Keratinocyte (primary cell): ENCODE measurements at regions not wholly inside any gene's neighbourhood (a gene's known extent, or its start where the extent isn't known, plus 50 kb on each side); places are given as distances from the start of the nearest gene placed in this dataset.
A peak's percentile ranks its signal among the peaks of the same experiment; 100 is the strongest.

Experiments used
- DNase-seq: peaks from one replicate; pipeline ENCODE4 v3.0.0-alpha.2; 2011; ENCODE audit warnings: low read depth, missing footprints, low spot score
- FAIRE-seq: peaks from 2 replicates; lab custom pipeline; 2011; peaks lifted over from hg19 to GRCh38; lab: Jason Lieb, UNC
- H2AFZ ChIP-seq: 2 replicates; pipeline ENCODE4 v1.6.0; 2012; ENCODE audit warnings: low read length, control low read depth, inconsistent platforms; ENCODE audit not compliant: control insufficient read depth
- H3K27ac ChIP-seq: 2 replicates; pipeline ENCODE4 v1.5.1; 2011; ENCODE audit warnings: low read length; ENCODE audit not compliant: control insufficient read depth, insufficient read depth
- H3K27me3 ChIP-seq: 3 replicates; pipeline ENCODE4 v1.6.0; 2011; ENCODE audit warnings: low read length; ENCODE audit not compliant: control insufficient read depth, insufficient read depth; ENCODE audit errors: extremely low read depth
- H3K36me3 ChIP-seq, 2 experiments: 2 replicates in 1 of 2; 3 replicates in 1 of 2; pipeline ENCODE4 v1.5.1; 2011; ENCODE audit warnings: low read length in 2 of 2, mild to moderate bottlenecking in 1 of 2; ENCODE audit not compliant: control insufficient read depth in 2 of 2, insufficient read depth in 2 of 2; ENCODE audit errors: extremely low read depth in 1 of 2
- H3K4me1 ChIP-seq: 3 replicates; pipeline ENCODE4 v1.5.1; 2011; ENCODE audit warnings: low read length; ENCODE audit not compliant: control insufficient read depth, insufficient read depth; ENCODE audit errors: extremely low read depth
- H3K4me2 ChIP-seq: 3 replicates; pipeline ENCODE4 v1.6.0; 2011; ENCODE audit warnings: low read depth, low read length; ENCODE audit not compliant: control insufficient read depth, insufficient read depth; ENCODE audit errors: extremely low read depth
- H3K4me3 ChIP-seq, 3 experiments: fragments of 200-600 bp in 1 of 3; sonication (generic) in 1 of 3; 2 replicates in 2 of 3; 3 replicates in 1 of 3; pipeline ENCODE4 v1.5.1; 2011 to 2016; ENCODE audit warnings: low read length in 3 of 3, mild to moderate bottlenecking in 3 of 3, control low read depth in 2 of 3, inconsistent platforms in 1 of 3, low read depth in 1 of 3, mixed read lengths in 1 of 3, mixed run types in 1 of 3, moderate library complexity in 1 of 3; ENCODE audit not compliant: control insufficient read depth in 2 of 3, insufficient read depth in 2 of 3; ENCODE audit errors: extremely low read depth in 1 of 3
- H3K79me2 ChIP-seq: 2 replicates; pipeline ENCODE4 v1.6.0; 2012; ENCODE audit warnings: low read length; ENCODE audit not compliant: control insufficient read depth, insufficient read depth
- H3K9ac ChIP-seq: 3 replicates; pipeline ENCODE4 v1.6.0; 2011; ENCODE audit warnings: low read length; ENCODE audit not compliant: control insufficient read depth, insufficient read depth; ENCODE audit errors: extremely low read depth
- H3K9me1 ChIP-seq: 3 replicates; pipeline ENCODE4 v1.6.0; 2011; ENCODE audit warnings: low read length; ENCODE audit not compliant: control insufficient read depth, insufficient read depth; ENCODE audit errors: extremely low read depth
- H3K9me3 ChIP-seq: 2 replicates; pipeline ENCODE4 v1.5.1; 2012; ENCODE audit warnings: low read depth, low read length; ENCODE audit not compliant: control insufficient read depth
- H4K20me1 ChIP-seq: 3 replicates; pipeline ENCODE4 v1.6.0; 2011; ENCODE audit warnings: low read length; ENCODE audit not compliant: control insufficient read depth, insufficient read depth; ENCODE audit errors: extremely low read depth
- CTCF ChIP-seq, 3 experiments: IDR thresholded peaks in 1 of 3; conservative IDR thresholded peaks in 1 of 3; optimal IDR thresholded peaks in 1 of 3; 2 replicates in 2 of 3; 3 replicates in 1 of 3; pipeline versions ENCODE3 to v1.5.1; 2011; ENCODE audit warnings: low read length in 3 of 3, mild to moderate bottlenecking in 3 of 3, moderate library complexity in 2 of 3, control low read depth in 1 of 3, inconsistent platforms in 1 of 3; ENCODE audit not compliant: insufficient read depth in 2 of 3; ENCODE audit errors: extremely low read depth in 1 of 3
- EZH2 ChIP-seq: IDR thresholded peaks from one replicate; pipeline ENCODE4 v1.6.1; 2012; ENCODE audit warnings: inconsistent platforms, mild to moderate bottlenecking, low read length, moderate library complexity
- dilution Hi-C: fragments of 300-500 bp; cut with MboI; formaldehyde crosslinking; loops from one replicate; pipeline ENCODE4 v1.7.0; 2020; ENCODE audit warnings: low sequenced_read_pairs; ENCODE audit not compliant: extremely low pct_ligation_motif_present

DNA sequence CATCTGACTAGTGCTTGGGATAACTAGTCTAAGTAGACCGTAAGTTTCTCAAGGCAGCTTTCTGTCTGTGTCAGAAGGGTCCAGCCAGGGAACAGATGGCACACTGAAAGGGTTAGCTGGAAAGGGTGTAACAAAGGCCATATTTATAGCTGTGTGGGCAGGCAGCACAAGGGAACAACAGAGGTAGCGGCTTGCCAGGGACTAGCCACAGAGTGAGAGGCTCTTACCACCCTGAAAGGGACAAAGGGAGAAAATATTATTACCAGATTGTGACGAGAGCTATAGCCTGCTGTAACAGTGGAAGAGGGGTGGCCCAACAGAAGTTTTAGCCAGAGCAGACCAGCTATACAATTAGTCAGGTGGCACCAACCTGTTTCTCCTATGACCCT, 129.4 kb downstream of the CCDC34 start:
- no peaks in the 10 kb centered on the region for H3K79me2 ChIP-seq
- no peaks in the 10 kb centered on the region for H4K20me1 ChIP-seq
- no peaks in the 10 kb centered on the region for H3K9me1 ChIP-seq
- TF ChIP-seq EZH2 = no peak
- TF ChIP-seq CTCF (optimal IDR thresholded peaks at IDR 0.05 in 1 of 3, IDR thresholded peaks at IDR 0.05 in 1 of 3, conservative IDR thresholded peaks at IDR 0.05 in 1 of 3; ENCODE audit: extremely low read depth in 1 of 3, insufficient read depth in 2 of 3, low read length in 3 of 3) = no peak
- H3K27ac ChIP-seq = no peak overlapping the region
- H3K9ac ChIP-seq = no peak overlapping the region
- H3K27me3 ChIP-seq = no peaks in the 10 kb centered on the region
- no peak overlapping the region for H2AFZ ChIP-seq
- peaks cover 4% of the 10 kb centered on the region for H3K4me1 ChIP-seq
- H3K4me3 ChIP-seq = no peak overlapping the region
- dilution Hi-C loops = no loop called here
- no peak for FAIRE-seq
- no peak for DNase-seq
- no peaks in the 10 kb centered on the region for H3K36me3 ChIP-seq
- no peak overlapping the region for H3K4me2 ChIP-seq
- no peaks in the 10 kb centered on the region for H3K9me3 ChIP-seq

- Histone ChIP-seq H3K9ac (no peak overlapping the region), H4K20me1 (no peaks in the 10 kb centered on the region), H3K4me3 (no peak overlapping the region), H3K4me2 (no peak overlapping the region), H3K27ac (no peak overlapping the region), H3K27me3 (no peaks in the 10 kb centered on the region), H3K36me3 (no peaks in the 10 kb centered on the region), H3K9me1 (no peaks in the 10 kb centered on the region), H3K9me3 (no peaks in the 10 kb centered on the region), H3K4me1 (peaks cover 16% of the 10 kb centered on the region), H2AFZ (peak overlapping the region; percentile 24), H3K79me2 (no peaks in the 10 kb centered on the region)
- dilution Hi-C loops = no loop called here
- TF ChIP-seq CTCF (optimal IDR thresholded peaks at IDR 0.05 in 1 of 3, IDR thresholded peaks at IDR 0.05 in 1 of 3, conservative IDR thresholded peaks at IDR 0.05 in 1 of 3; ENCODE audit: extremely low read depth in 1 of 3, insufficient read depth in 2 of 3, low read length in 3 of 3) (no peak), EZH2 (no peak)
- no peak for FAIRE-seq
- DNase-seq = no peak
Measured at GRCh38 chr11:27231530-27231929, 131.5 kb downstream of the CCDC34 start.
